ENCODE measurements at regions not wholly inside any gene's neighbourhood (a gene's known extent, or its start where the extent isn't known, plus 50 kb on each side); places are given as distances from the start of the nearest gene placed in this dataset.

GRCh38 chr7:63899691-63900393, 98.8 kb upstream of the ZNF722 start:
- no peak overlapping the region for H3K18ac ChIP-seq (ENCODE audit: low read depth, low read length)

More at GRCh38 chr7:63899691-63900393, 98.8 kb upstream of the ZNF722 start:
- dilution Hi-C loops (cut with HindIII; ENCODE audit: low sequenced_read_pairs, unreplicated experiment) = no loop called here
- WGBS, 2 experiments (ENCODE audit: extremely low coverage in 2 of 2, insufficient read length in 1 of 2) = 17% methylated on average over 9 of the region's 29 CpGs; no CpG with 5 or more reads in 1 of the 2 experiments
- H3K9me1 ChIP-seq (ENCODE audit: insufficient read depth, low read length) = no peaks in the 10 kb centered on the region
- ChIA-PET POLR2A (ENCODE audit: unreplicated experiment) (no interaction called here), CTCF (no interaction called here)
- no peak overlapping the region for H2AK9ac ChIP-seq (replicated peaks; ENCODE audit: low read depth, low read length, poor library complexity)
- no peak overlapping the region for H4K5ac ChIP-seq (ENCODE audit: low read depth, low read length)
- H2BK15ac ChIP-seq (ENCODE audit: low read depth, low read length) = no peak overlapping the region
- H2AK5ac ChIP-seq (ENCODE audit: low read depth, low read length) = no peak overlapping the region
- no peak overlapping the region for H3K56ac ChIP-seq (ENCODE audit: extremely low read depth, insufficient read depth, low read length)
- BruUV-seq (replicated peaks) = no TSS peak
- H3K4ac ChIP-seq (ENCODE audit: low read depth, low read length) = no peak overlapping the region
- no peaks in the 10 kb centered on the region for H3K79me1 ChIP-seq (ENCODE audit: low read depth in 1 of 2, low read length in 2 of 2)
- no peak overlapping the region for H3K9ac ChIP-seq (ENCODE audit: low read depth, low read length)
- H3K4me1 ChIP-seq (ENCODE audit: control insufficient read depth, insufficient read depth, low read length) = no peaks in the 10 kb centered on the region
- H2BK120ac ChIP-seq (ENCODE audit: low read depth, low read length) = no peak overlapping the region
- no peak overlapping the region for H4K91ac ChIP-seq (ENCODE audit: insufficient read depth, low read depth, low read length)
- ATAC-seq (ENCODE audit: low read depth) (no peak), DNase-seq (no peak)
- H2AFZ ChIP-seq (replicated peaks; ENCODE audit: low read length, poor library complexity) = no peak overlapping the region
- no peak overlapping the region for H3K4me2 ChIP-seq (ENCODE audit: low read depth, low read length)
- H2BK20ac ChIP-seq (ENCODE audit: low read depth, low read length) = no peak overlapping the region
- no peak for TF ChIP-seq FOS (IDR thresholded peaks at IDR 0.05; ENCODE audit: low read depth, low read length)
- TF ChIP-seq CHD1 (IDR thresholded peaks at IDR 0.05; ENCODE audit: low read depth, low read length) = no peak
- in situ Hi-C loops (cut with MboI; ENCODE audit: low sequenced_read_pairs) = no loop called here
- H3K27me3 ChIP-seq (ENCODE audit: control insufficient read depth, insufficient read depth, low read length) = no peaks in the 10 kb centered on the region
- H3K14ac ChIP-seq (replicated peaks; ENCODE audit: low read depth, low read length) = no peak overlapping the region
- no peak overlapping the region for H4K8ac ChIP-seq (ENCODE audit: low read depth in 2 of 2, low read length in 2 of 2)
- H2BK5ac ChIP-seq (ENCODE audit: low read depth, low read length, poor library complexity, severe bottlenecking) = no peak overlapping the region
- no peak overlapping the region for H3K4me3 ChIP-seq (ENCODE audit: insufficient read depth, low read depth, low read length)
- no peak overlapping the region for H3K27ac ChIP-seq (ENCODE audit: insufficient read depth, low read length)
- H3K9me3 ChIP-seq (ENCODE audit: control insufficient read depth, insufficient read depth, low read length) = peaks cover 24% of the 10 kb centered on the region
- no peak overlapping the region for H3K23ac ChIP-seq (ENCODE audit: low read depth, low read length)
- H4K20me1 ChIP-seq (ENCODE audit: insufficient read depth, low read length) = no peaks in the 10 kb centered on the region
- H3K36me3 ChIP-seq (ENCODE audit: control insufficient read depth, insufficient read depth, low read length) = no peaks in the 10 kb centered on the region
- intact Hi-C loops (cut with micrococcal nuclease) = no loop called here

Measured in IMR-90 (cell line).